NB4 (cell line): ENCODE measurements at regions not wholly inside any gene's neighbourhood (a gene's known extent, or its start where the extent isn't known, plus 50 kb on each side); places are given as distances from the start of the nearest gene placed in this dataset.

Experiments
- CTCF ChIP-seq: IDR thresholded peaks from one replicate; pipeline ENCODE4 v1.5.1; 2012; ENCODE audit warnings: low read depth, low read length
- MYC ChIP-seq: IDR thresholded peaks from 2 replicates; pipeline ENCODE4 v1.6.1; 2011; ENCODE audit warnings: low read depth, low read length
- POLR2A ChIP-seq: IDR thresholded peaks from 2 replicates; pipeline ENCODE4 v1.6.1; 2011; ENCODE audit warnings: mild to moderate bottlenecking; ENCODE audit not compliant: insufficient read length; ENCODE audit errors: extremely low read depth

DNA sequence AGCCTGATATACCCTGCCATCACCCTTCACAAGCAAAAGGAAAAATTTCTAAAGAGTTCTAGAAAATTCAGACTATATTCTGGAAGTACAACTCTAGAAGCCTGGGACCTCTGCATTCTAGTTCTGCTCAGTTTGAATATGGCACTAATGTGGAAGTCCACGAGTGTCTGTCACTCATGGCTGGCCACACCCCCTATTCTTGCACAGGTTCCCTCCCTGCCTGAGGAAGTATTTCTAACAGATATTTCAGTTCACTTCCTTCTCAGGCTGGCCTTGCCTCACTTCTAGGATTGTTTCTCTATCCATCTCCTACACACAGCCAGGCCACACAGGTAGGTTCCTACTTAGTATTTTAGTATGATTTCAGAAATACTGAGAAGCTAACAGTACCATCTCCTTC lies 67.4 kb downstream of the PHLDA1 start:
- no peak for TF ChIP-seq CTCF
- TF ChIP-seq POLR2A, result peak; percentile 24
- no peak for TF ChIP-seq MYC
